ENCODE measurements at regions not wholly inside any gene's neighbourhood (a gene's known extent, or its start where the extent isn't known, plus 50 kb on each side); places are given as distances from the start of the nearest gene placed in this dataset.

DNA sequence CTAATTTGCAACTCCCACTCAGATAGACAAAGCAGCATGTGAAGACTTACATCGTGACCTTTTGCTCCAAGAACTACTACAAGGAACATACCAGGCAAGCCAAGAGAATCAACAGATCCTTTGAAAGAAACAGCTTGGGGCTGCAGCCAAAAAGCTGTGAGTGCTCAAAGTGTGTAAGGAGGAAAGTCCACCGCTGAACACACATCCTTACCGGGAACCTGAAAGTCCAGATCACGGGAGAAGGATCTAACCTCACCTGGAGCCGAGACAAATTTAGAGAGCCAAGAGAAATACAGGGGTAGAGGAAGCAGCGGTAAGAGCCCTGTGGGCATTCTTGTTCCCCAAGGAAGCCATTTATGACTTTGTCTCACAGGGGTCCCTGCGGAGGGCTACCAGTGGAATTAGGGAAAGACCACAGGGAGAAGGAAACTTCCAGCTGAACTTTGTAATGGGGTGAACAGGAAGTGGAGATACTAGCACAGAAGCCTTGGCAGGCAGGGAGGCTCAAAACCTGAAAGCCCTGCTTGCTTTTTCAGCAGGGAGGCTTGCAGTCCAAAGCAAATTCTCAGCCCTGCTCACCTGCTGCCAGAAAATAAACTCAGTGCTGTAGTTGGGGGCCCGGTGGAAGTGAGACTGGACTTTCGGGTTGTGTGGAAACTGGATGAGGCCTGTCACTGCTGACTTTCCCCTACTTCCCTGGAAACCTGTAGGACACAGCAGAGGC lies 350.2 kb downstream of the DTWD2 start:
- WGBS, 2 donors (ENCODE audit: low coverage in 1 of 2), result 80 to 85% methylated on average over 7 of the region's 9 CpGs
- Histone ChIP-seq H3K36me3 (no peaks in the 10 kb centered on the region), H3K27me3 (no peaks in the 10 kb centered on the region), H3K4me3 (no peak overlapping the region), H3K27ac (no peak overlapping the region), H3K4me1 (no peaks in the 10 kb centered on the region), H3K9me3 (peaks cover 0 to 18% (median 0%) of the 10 kb centered on the region in 3 donors)
- ATAC-seq, result no peak
- TF ChIP-seq POLR2A (IDR thresholded peaks at IDR 0.05) (no peak), POLR2AphosphoS5 (IDR thresholded peaks at IDR 0.05) (no peak), EP300 (IDR thresholded peaks at IDR 0.05) (no peak)
- TF ChIP-seq, protein P1, sequence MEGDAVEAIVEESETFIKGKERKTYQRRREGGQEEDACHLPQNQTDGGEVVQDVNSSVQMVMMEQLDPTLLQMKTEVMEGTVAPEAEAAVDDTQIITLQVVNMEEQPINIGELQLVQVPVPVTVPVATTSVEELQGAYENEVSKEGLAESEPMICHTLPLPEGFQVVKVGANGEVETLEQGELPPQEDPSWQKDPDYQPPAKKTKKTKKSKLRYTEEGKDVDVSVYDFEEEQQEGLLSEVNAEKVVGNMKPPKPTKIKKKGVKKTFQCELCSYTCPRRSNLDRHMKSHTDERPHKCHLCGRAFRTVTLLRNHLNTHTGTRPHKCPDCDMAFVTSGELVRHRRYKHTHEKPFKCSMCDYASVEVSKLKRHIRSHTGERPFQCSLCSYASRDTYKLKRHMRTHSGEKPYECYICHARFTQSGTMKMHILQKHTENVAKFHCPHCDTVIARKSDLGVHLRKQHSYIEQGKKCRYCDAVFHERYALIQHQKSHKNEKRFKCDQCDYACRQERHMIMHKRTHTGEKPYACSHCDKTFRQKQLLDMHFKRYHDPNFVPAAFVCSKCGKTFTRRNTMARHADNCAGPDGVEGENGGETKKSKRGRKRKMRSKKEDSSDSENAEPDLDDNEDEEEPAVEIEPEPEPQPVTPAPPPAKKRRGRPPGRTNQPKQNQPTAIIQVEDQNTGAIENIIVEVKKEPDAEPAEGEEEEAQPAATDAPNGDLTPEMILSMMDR (IDR thresholded peaks at IDR 0.05), result no peak

DNA sequence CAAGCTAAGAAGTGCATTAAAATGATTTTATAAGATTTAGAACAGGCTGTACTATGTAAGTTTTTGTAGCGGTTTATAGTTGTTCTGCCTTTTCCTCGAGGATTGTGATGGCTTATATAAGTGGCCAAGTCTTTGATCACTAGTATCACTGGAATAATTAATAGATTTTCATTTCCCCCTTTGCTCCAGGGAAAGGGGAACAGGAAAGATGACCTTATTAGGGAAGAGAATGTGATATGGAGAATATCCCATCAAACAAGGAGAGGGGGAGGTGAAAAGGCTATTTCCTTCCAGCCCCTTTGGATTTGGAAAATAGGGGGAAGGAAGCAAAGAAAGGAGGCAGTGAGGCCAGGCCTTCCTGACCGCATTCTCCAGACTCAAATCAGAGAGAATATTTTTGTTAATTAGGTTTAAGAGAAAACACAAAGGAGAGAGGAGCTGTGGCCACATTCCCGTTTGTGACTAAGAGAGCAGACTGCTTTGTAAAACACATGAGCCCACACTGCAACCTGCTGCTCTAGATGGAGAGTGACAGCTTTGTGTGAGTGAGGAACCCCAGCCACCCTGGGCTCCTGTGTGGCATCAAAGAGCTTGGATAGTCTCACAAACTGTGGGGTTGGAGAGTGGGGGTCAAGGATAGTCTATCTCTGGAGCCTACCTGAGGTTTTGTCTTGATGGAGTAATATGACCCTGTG lies 359.5 kb downstream of the DTWD2 start:
- Histone ChIP-seq H3K36me3 (no peaks in the 10 kb centered on the region), H3K27me3 (no peaks in the 10 kb centered on the region), H3K27ac (no peak overlapping the region), H3K4me1 (peaks cover 0 to 11% (median 0%) of the 10 kb centered on the region in 3 donors), H3K4me3 (no peak overlapping the region), H3K9me3 (no peaks in the 10 kb centered on the region)
- 44 to 53% methylated on average over 4 of the region's 4 CpGs for WGBS, 2 donors (ENCODE audit: low coverage in 1 of 2)
- ATAC-seq, result no peak
- TF ChIP-seq, protein P1 (IDR thresholded peaks at IDR 0.05), result no peak
- TF ChIP-seq POLR2A (IDR thresholded peaks at IDR 0.05), result no peak

DNA sequence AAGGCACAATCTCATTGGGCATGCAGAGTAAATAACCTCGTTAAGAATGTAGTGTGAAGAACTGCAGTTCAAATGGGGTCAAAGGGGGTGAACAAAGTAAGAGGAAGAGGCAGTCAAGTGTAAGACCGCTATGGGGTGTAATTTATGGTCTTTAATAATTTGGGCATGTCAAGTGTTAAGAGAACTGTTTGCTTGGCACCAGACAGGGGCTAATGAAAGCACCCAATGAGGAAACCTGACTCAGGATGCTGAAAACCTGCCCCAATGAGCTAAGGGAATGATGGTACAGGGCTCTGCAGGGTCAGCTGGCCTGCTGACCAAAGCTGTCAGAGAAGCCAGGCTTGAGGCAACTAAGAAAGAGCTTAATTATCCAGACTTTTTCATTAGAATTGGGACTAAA lies 368.1 kb downstream of the DTWD2 start:
- ATAC-seq, result no peak
- no peak overlapping the region for H3K4me3 ChIP-seq
- no peaks in the 10 kb centered on the region for H3K36me3 ChIP-seq
- no peak for TF ChIP-seq POLR2AphosphoS5 (IDR thresholded peaks at IDR 0.05)
- TF ChIP-seq EP300 (IDR thresholded peaks at IDR 0.05), result no peak
- TF ChIP-seq, protein P1 (IDR thresholded peaks at IDR 0.05), result no peak
- no peak for TF ChIP-seq POLR2A (IDR thresholded peaks at IDR 0.05)
- no peaks in the 10 kb centered on the region for H3K27me3 ChIP-seq
- H3K4me1 ChIP-seq, result peaks cover 0 to 32% (median 0%) of the 10 kb centered on the region in 3 donors
- 50 to 58% methylated on average over 2 of the region's 2 CpGs for WGBS, 2 donors (ENCODE audit: low coverage in 1 of 2)
- H3K27ac ChIP-seq, result no peak overlapping the region
- H3K9me3 ChIP-seq, result no peaks in the 10 kb centered on the region

DNA sequence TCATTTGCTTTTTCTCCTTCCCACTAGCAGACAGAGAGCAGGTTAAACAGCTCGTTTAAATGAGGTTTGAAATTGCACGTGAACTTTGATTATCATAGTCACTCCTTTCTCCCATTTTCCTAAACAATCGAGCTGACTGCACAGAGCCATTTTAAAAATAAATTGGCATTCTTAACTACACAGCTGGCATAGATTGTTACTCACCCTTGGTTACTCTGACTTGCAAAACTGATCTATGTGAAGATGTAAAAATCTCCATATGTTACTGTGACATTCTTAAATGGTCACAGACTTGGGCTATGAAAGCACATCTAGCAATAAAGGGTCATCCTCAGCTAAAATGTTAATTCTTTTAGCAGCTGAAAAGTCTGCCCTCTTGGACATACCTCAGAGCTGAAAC lies 368.5 kb downstream of the DTWD2 start:
- Histone ChIP-seq H3K27me3 (no peaks in the 10 kb centered on the region), H3K4me1 (peaks cover 0 to 34% (median 0%) of the 10 kb centered on the region in 3 donors), H3K27ac (no peak overlapping the region), H3K9me3 (no peaks in the 10 kb centered on the region), H3K36me3 (no peaks in the 10 kb centered on the region), H3K4me3 (no peak overlapping the region)
- 15 to 40% methylated on average over 3 of the region's 3 CpGs for WGBS, 2 donors (ENCODE audit: low coverage in 1 of 2)
- TF ChIP-seq, protein P1 (IDR thresholded peaks at IDR 0.05), result no peak
- TF ChIP-seq EP300 (IDR thresholded peaks at IDR 0.05), result no peak
- no peak for TF ChIP-seq POLR2A (IDR thresholded peaks at IDR 0.05)
- TF ChIP-seq POLR2AphosphoS5 (IDR thresholded peaks at IDR 0.05), result no peak
- no peak for ATAC-seq

DNA sequence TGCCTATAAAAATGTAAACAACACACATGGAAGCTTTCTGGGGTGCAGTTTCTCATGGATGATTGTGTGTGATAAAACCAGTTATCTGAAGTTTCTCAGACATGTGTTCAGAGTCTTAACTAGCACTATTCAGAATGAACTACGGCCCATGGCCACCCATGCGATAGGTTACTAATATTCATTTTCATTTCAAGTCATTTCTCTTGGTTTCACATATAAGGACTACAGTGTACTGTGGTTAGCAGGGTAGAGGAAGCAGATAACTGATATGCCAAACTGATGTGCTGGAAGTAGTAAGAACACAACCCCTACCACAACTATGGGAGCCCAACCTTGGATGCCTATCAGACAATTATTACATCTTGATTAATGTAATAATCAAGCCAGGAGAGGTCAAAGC lies 372.1 kb downstream of the DTWD2 start:
- ATAC-seq, result no peak
- peaks cover 0 to 26% (median 0%) of the 10 kb centered on the region in 3 donors for H3K4me1 ChIP-seq
- WGBS, 2 donors (ENCODE audit: low coverage in 1 of 2), result 50% methylated on average over 2 of the region's 2 CpGs
- H3K27me3 ChIP-seq, result no peaks in the 10 kb centered on the region
- H3K9me3 ChIP-seq, result no peaks in the 10 kb centered on the region
- no peak overlapping the region for H3K27ac ChIP-seq
- TF ChIP-seq, protein P1 (IDR thresholded peaks at IDR 0.05), result no peak
- no peak for TF ChIP-seq POLR2AphosphoS5 (IDR thresholded peaks at IDR 0.05)
- TF ChIP-seq EP300 (IDR thresholded peaks at IDR 0.05), result no peak
- no peak for TF ChIP-seq POLR2A (IDR thresholded peaks at IDR 0.05)
- H3K4me3 ChIP-seq, result no peak overlapping the region
- H3K36me3 ChIP-seq, result no peaks in the 10 kb centered on the region
